GM23248 (cell line): ENCODE measurements at regions not wholly inside any gene's neighbourhood (a gene's known extent, or its start where the extent isn't known, plus 50 kb on each side); places are given as distances from the start of the nearest gene placed in this dataset.

Experiments used
- DNase-seq: peaks from one replicate; pipeline ENCODE4 v3.0.0-alpha.2; 2015
- H2AFZ ChIP-seq: fragments of 200-600 bp; sonication (generic); 2 replicates; pipeline ENCODE4 v1.6.1; 2016; ENCODE audit warnings: antibody characterized with exemption
- H3F3A ChIP-seq: fragments of 200-600 bp; sonication (generic); 2 replicates; pipeline ENCODE4 v1.6.1; 2016; ENCODE audit warnings: mild to moderate bottlenecking, antibody characterized with exemption, mixed run types; ENCODE audit not compliant: insufficient read depth
- H3K27ac ChIP-seq: fragments of 200-600 bp; sonication (generic); 2 replicates; pipeline ENCODE4 v1.5.1; 2016; ENCODE audit warnings: mild to moderate bottlenecking
- H3K27me3 ChIP-seq: fragments of 200-600 bp; sonication (generic); replicated peaks from 2 replicates; pipeline ENCODE4 v1.6.1; 2016; ENCODE audit warnings: mild to moderate bottlenecking; ENCODE audit not compliant: insufficient read depth
- H3K36me3 ChIP-seq: fragments of 200-600 bp; sonication (generic); 2 replicates; pipeline ENCODE4 v1.6.1; 2016; ENCODE audit warnings: low read depth, mild to moderate bottlenecking
- H3K4me1 ChIP-seq: fragments of 200-600 bp; sonication (generic); 2 replicates; pipeline ENCODE4 v1.6.1; 2016; ENCODE audit warnings: mild to moderate bottlenecking; ENCODE audit not compliant: insufficient read depth
- H3K4me2 ChIP-seq: fragments of 200-600 bp; sonication (generic); one replicate; pipeline ENCODE4 v1.6.1; 2016; ENCODE audit warnings: mild to moderate bottlenecking; ENCODE audit not compliant: unreplicated experiment
- H3K4me3 ChIP-seq: fragments of 200-600 bp; sonication (generic); 2 replicates; pipeline ENCODE4 v1.5.1; 2016; ENCODE audit warnings: mild to moderate bottlenecking
- H3K79me2 ChIP-seq: fragments of 200-600 bp; sonication (generic); 2 replicates; pipeline ENCODE4 v1.6.1; 2016; ENCODE audit warnings: mild to moderate bottlenecking; ENCODE audit not compliant: insufficient read depth
- H3K9ac ChIP-seq: fragments of 200-600 bp; sonication (generic); 2 replicates; pipeline ENCODE4 v1.6.1; 2016; ENCODE audit warnings: mild to moderate bottlenecking
- H3K9me2 ChIP-seq: fragments of 200-600 bp; sonication (generic); 2 replicates; pipeline ENCODE4 v1.6.1; 2016; ENCODE audit warnings: mixed run types, mild to moderate bottlenecking, moderate library complexity; ENCODE audit not compliant: insufficient read depth
- H3K9me3 ChIP-seq: fragments of 200-600 bp; sonication (generic); one replicate; pipeline ENCODE4 v1.6.1; 2017; ENCODE audit warnings: low read depth
- H4K20me1 ChIP-seq: fragments of 200-600 bp; sonication (generic); 2 replicates; pipeline ENCODE4 v1.6.0; 2016; ENCODE audit not compliant: insufficient read depth
- EZH2 ChIP-seq: fragments of 200-600 bp; sonication (generic); IDR thresholded peaks from 2 replicates; pipeline ENCODE4 v1.6.1; 2018; ENCODE audit warnings: antibody characterized with exemption, mild to moderate bottlenecking; ENCODE audit not compliant: insufficient read depth, poor library complexity, severe bottlenecking
- EZH2phosphoT487 ChIP-seq: fragments of 200-600 bp; sonication (generic); IDR thresholded peaks from 2 replicates; pipeline ENCODE4 v1.6.1; 2018; ENCODE audit warnings: antibody characterized with exemption, moderate library complexity, mild to moderate bottlenecking, low read depth; ENCODE audit not compliant: insufficient read depth
- WGBS, 2 experiments: methylation state at CpG; one replicate each; pipeline ENCODE4 v1.1.6; 2015 to 2017; ENCODE audit warnings: low lambda C conversion rate in 2 of 2, low coverage in 1 of 2; ENCODE audit errors: missing lambda C conversion rate in 2 of 2; 5-methylcytosine and 5-hydroxymethylcytosine counted together
- in situ Hi-C: fragments of 300-500 bp; cut with MboI; formaldehyde crosslinking; loops from 2 replicates; pipeline ENCODE4 v1.15.0; 2020

GRCh38 chr5:44875661-44876605 lies 67.2 kb downstream of the MRPS30 start:
- Histone ChIP-seq H3K4me2 (no peak overlapping the region), H3K9me2 (no peaks in the 10 kb centered on the region; the same call in 1 of the 2 replicates), H3K27ac (no peak overlapping the region), H4K20me1 (no peaks in the 10 kb centered on the region), H3K4me1 (no peaks in the 10 kb centered on the region; the same call in 1 of the 2 replicates), H2AFZ (no peak overlapping the region), H3K9ac (no peak overlapping the region), H3K4me3 (no peak overlapping the region), H3K9me3 (no peaks in the 10 kb centered on the region), H3K79me2 (no peaks in the 10 kb centered on the region), H3F3A (no peaks in the 10 kb centered on the region), H3K27me3 (no peaks in the 10 kb centered on the region), H3K36me3 (no peaks in the 10 kb centered on the region)
- in situ Hi-C loops: no loop called here
- TF ChIP-seq EZH2phosphoT487 (no peak), EZH2 (no peak)
- peak; percentile 17 for DNase-seq
- WGBS, 2 experiments: 19 to 21% methylated on average over 7 of the region's 7 CpGs

DNA sequence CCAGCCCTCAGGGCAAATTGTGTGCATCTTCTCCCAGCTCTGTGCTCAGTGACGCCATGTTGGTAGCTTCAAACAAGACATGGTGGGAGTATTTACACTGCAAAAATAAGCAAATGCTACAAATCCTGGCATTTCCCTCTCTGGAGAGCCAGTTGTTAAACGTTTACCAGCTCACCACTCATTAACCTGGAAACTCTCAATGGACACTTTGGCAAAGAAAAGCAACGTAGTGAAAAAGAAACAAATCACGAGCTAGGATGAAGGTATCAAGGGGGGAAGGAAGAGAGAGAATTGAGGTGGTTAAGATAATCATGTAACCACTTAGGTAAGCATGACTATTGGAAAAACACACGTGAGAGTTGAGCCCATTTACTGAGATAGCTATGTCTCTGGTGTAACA lies 72.5 kb downstream of the MRPS30 start:
- no peak overlapping the region for H3K27ac ChIP-seq
- 20 to 23% methylated on average over 5 of the region's 5 CpGs for WGBS, 2 experiments
- no peaks in the 10 kb centered on the region for H3K36me3 ChIP-seq
- in situ Hi-C loops: no loop called here
- no peak overlapping the region for H3K4me3 ChIP-seq
- no peak for DNase-seq
- no peaks in the 10 kb centered on the region for H3K9me2 ChIP-seq
- no peaks in the 10 kb centered on the region for H3F3A ChIP-seq
- H3K9ac ChIP-seq: no peak overlapping the region
- H3K27me3 ChIP-seq: no peaks in the 10 kb centered on the region
- H4K20me1 ChIP-seq: no peaks in the 10 kb centered on the region
- no peak overlapping the region for H3K4me2 ChIP-seq
- H2AFZ ChIP-seq: no peak overlapping the region
- TF ChIP-seq EZH2 (no peak), EZH2phosphoT487 (no peak)
- no peaks in the 10 kb centered on the region for H3K79me2 ChIP-seq
- H3K4me1 ChIP-seq: no peaks in the 10 kb centered on the region
- H3K9me3 ChIP-seq: no peaks in the 10 kb centered on the region

GRCh38 chr5:44884036-44884435 lies 75.3 kb downstream of the MRPS30 start:
- WGBS, 2 experiments: 77 to 79% methylated on average over 15 to 26 of the region's 26 CpGs
- no peaks in the 10 kb centered on the region for H3K9me2 ChIP-seq
- no peaks in the 10 kb centered on the region for H3K9me3 ChIP-seq
- no peaks in the 10 kb centered on the region for H3F3A ChIP-seq
- H4K20me1 ChIP-seq: no peaks in the 10 kb centered on the region
- no peak overlapping the region for H3K27ac ChIP-seq
- H3K4me1 ChIP-seq: no peaks in the 10 kb centered on the region
- H3K36me3 ChIP-seq: no peaks in the 10 kb centered on the region
- no peak overlapping the region for H3K4me2 ChIP-seq
- H3K79me2 ChIP-seq: no peaks in the 10 kb centered on the region
- TF ChIP-seq EZH2 (no peak), EZH2phosphoT487 (no peak)
- DNase-seq: no peak
- no peaks in the 10 kb centered on the region for H3K27me3 ChIP-seq
- no peak overlapping the region for H3K9ac ChIP-seq
- H2AFZ ChIP-seq: no peak overlapping the region
- no peak overlapping the region for H3K4me3 ChIP-seq
- in situ Hi-C loops: no loop called here

GRCh38 chr5:44885903-44886302 lies 77.2 kb downstream of the MRPS30 start:
- Histone ChIP-seq H3K79me2 (no peaks in the 10 kb centered on the region), H3K36me3 (no peaks in the 10 kb centered on the region), H3F3A (no peaks in the 10 kb centered on the region), H3K9ac (no peak overlapping the region), H3K4me2 (no peak overlapping the region), H4K20me1 (no peaks in the 10 kb centered on the region), H3K27me3 (no peaks in the 10 kb centered on the region), H3K4me3 (no peak overlapping the region), H3K27ac (no peak overlapping the region), H2AFZ (no peak overlapping the region), H3K9me3 (no peaks in the 10 kb centered on the region), H3K9me2 (no peaks in the 10 kb centered on the region), H3K4me1 (no peaks in the 10 kb centered on the region)
- TF ChIP-seq EZH2phosphoT487: no peak
- TF ChIP-seq EZH2: no peak
- DNase-seq: peak; percentile 1
- 33 to 41% methylated on average over 1 of the region's 1 CpG for WGBS, 2 experiments
- in situ Hi-C loops: no loop called here
